IPS DF 4.7 (cell line): ENCODE measurements at regions not wholly inside any gene's neighbourhood (a gene's known extent, or its start where the extent isn't known, plus 50 kb on each side); places are given as distances from the start of the nearest gene placed in this dataset.

ENCODE experiments used
- DNase-seq: peaks from one replicate; pipeline ENCODE4 v3.0.0-alpha.2; 2013; ENCODE audit warnings: low spot score; ENCODE audit errors: extremely low read depth

- no peak for DNase-seq
These were observed 99.8 kb downstream of the TES start for GRCh38 chr7:116310141-116310540.

DNA sequence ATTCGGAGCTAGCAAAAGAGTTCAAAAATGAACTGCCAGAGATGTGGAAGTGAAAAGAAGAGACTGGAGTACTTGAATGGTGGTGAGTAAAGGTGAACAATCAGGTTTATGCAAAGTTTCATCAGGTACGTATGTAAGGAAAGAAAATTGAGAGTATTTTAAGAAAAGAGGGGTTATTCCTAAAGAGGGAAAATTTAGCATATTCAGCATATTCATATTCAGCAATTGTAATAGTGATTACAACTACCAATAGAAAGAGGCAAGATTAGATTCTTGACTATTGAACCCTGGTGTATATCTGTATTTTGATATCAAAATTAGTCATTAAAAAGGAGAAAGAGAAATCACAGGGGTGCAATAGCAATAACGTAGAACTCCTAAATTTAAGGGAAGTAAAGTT, 100.9 kb downstream of the TES start:
- DNase-seq = no peak

DNA sequence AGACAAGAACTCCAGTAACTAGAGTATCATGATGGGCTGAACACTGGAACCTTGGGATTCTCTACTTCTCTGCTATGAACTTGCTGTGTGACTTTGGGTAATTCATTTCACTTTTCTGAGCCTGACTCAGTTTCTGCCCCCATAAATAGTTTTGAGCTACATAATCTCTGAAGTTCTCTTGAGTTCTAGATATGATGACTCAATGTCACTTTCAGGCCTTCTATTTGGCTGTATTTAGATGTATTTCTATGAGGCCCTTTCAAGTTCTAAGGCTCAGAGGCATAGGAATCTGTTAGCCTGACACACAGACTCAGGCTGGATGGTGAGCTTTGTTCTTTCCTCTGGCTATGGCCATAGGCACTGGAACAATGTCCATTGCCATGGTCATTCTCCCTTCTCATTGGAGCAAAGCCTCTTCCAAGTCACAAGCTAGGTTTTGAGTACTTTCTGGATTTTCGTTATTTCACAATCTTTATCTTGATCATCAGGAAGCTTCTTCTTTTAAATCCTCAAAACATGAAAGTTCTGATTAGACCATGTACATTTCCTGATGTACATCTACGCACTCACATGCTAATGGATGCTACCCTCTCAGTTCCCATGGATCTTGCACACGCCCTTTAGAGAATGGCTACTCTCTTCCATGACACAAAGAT, 101.6 kb downstream of the TES start:
- no peak for DNase-seq

DNA sequence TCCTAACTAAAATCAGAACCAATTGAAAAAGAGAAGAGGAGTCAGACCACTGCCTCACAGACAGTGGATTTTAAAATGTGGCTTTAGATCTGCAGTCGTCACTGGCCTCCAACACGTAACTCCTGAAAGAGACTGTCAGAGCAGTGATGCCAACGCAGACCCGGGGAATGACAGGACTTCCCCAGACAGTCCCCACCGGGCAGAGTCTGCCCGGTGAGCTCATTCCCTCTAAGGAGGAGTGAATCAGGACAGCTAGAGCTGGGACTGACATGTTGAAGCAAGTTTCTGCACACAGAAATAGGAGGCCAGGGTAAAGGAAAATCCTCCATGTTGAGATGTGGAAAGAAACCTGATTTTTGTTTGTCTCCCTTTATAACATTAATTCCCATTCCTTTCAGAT, 105.0 kb downstream of the TES start:
- DNase-seq = no peak

DNA sequence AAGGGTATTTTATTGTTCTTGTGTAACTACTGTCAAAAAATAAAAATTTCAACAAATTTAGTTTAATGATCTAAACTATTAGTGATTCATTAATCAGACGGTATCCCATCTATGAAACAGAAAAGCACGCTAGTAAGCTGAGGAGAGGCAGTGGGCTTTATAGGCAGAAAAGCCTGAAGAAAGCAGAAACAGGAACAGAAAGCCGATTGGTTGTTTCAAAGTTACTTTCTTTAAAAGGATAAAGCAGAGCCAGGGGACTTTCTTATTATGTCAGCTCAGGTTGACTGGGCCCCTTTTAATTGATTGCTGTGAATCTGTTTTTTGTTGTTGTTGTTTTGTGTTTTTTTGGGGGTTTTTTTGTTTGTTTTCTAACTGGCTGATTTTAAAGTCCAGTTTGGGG, 105.5 kb downstream of the TES start:
- DNase-seq = no peak

- DNase-seq = no peak
These were observed 106.7 kb downstream of the TES start for GRCh38 chr7:116316838-116317628.

DNA sequence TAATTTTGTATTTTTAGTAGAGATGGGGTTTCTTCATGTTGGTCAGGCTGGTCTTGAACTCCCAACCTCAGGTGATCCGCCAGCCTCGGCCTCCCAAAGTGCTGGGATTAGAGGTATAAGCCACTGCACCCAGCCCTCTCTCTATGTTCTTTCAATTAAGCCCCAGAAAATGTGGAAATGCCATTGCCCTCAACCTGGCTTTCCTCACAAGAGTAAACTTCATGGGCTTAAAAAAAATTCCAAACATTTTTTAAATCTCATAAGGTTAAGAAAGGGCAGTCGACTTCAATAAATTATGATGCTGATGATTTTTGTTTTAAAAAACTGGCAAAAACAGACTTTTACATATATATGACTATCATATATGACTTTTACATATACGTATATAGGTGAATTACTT, 107.6 kb downstream of the TES start:
- no peak for DNase-seq

DNA sequence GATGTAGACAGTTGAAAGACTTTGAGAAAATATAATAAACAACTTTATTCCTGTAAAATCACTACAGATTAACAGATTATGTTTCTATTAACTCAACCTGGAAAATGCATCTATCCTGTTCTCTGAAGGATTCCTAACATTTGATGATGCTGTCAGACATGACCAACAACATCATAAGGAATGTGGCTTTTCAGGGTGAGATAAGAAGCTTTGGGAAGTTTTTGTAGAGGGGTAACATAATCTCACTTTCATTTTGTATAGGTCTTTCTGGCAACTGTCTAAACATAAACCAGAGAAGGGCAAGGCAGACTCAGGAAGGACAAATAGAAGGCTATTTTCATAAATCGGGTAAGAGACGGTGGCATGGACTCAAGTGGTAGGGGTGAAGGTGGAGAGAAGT, 112.2 kb downstream of the TES start:
- no peak for DNase-seq

DNA sequence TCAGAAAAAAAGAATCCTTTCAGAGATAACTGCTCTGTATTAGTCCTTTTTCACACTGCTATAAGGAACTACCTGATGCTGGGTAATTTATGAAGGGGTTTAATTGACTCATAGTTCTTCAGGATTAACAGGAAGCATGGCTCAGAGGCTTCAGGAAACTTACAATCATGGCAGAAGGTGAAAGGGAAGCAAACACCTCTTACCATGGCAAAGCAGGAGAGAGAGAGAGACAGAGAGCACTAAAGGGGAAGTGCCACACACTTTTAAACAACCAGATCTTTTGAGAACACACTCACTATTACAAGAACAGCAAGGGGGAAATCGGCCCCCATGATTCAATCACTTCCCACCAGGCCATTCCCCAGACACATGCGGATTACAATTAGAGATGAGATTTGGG, 114.2 kb downstream of the TES start:
- DNase-seq = no peak

GRCh38 chr7:116325517-116325916, 115.2 kb downstream of the TES start:
- no peak for DNase-seq

- no peak for DNase-seq
These were observed 116.8 kb downstream of the TES start for GRCh38 chr7:116327135-116327534.

GRCh38 chr7:116327752-116328151, 117.4 kb downstream of the TES start:
- DNase-seq = no peak

GRCh38 chr7:116328161-116328560, 117.8 kb downstream of the TES start:
- DNase-seq = no peak

- DNase-seq = no peak
These were observed 119.6 kb downstream of the TES start for GRCh38 chr7:116329686-116330503.

DNA sequence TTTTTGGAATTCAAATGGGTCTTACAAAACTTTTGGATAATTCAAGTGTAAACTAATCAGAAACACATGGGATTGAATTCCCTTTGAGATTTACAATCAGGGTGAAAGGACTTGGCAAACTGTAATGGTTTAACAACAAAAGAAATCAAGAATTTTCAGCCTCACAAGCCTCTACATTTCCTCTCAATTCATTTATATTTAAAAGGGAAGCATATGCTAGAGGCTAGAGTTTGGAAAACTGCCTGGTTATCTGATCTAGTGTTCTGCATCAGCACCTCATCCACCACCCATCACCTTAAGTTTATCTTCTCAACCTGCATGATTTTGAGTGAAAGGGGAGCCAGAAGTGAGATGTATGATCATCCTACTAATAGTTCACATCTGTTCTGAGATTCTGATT, 120.7 kb downstream of the TES start:
- no peak for DNase-seq

- DNase-seq = no peak
These were observed 122.4 kb downstream of the TES start for GRCh38 chr7:116332766-116333165.

- DNase-seq = no peak
These were observed 124.2 kb downstream of the TES start for GRCh38 chr7:116334555-116334954.

DNA sequence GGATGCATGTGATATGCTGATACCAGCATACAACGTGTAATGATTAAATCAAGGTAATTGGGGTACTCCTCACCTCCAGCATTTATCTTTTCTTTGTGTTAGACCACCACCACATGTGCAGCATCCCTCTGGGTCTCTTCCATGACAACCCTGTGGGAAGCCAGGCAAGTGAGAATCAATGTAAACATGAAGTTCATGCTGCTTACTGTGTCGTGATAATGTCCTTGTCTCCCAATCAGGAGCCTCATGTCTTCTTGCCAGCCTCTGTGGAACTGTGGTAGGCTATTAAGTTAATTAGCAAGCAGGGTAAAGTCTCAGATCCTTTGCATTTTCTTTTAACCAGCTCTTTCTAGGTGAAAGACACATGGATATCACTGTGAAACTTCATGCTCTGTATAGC, 126.7 kb downstream of the TES start:
- DNase-seq = no peak

GRCh38 chr7:116337800-116338199, 127.5 kb downstream of the TES start:
- no peak for DNase-seq

GRCh38 chr7:116339564-116339963, 129.2 kb downstream of the TES start:
- DNase-seq = no peak

DNA sequence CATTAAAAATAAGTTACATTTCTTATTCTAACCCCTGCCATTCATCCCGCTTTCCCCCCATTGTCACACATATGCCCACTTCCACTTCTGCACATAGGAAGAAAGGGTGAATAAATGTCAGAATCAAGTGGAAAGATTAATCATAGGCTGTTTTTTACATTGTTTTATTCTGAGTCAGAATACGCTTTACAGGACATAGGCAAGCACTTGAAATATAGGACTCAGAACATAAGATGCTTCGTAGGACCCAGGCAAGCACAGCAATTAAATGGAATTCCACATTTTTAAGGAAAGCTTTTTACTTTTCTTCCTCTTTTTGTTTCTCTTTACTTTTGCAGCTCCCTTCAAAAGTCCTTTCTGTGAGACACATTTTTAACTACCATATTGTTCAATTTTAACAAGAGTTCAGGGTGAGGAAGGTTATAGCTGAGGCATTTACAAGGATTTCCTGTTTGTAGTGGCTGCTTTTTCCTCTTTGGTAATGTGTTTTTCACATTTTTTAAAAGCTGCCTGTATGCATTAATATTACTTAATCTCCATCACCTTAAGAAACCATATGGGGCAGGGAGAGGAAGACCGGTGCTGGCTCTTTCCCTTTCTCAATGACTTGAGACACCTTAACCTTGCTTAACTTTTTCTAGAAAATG, 130.0 kb downstream of the TES start:
- no peak for DNase-seq
